ENCODE measurements at regions not wholly inside any gene's neighbourhood (a gene's known extent, or its start where the extent isn't known, plus 50 kb on each side); places are given as distances from the start of the nearest gene placed in this dataset.
"Not testable (repeated sequence)": the region's sequence is repeated elsewhere in the genome, so short reads cannot be mapped to it uniquely, and the experiment has no call there.

DNA sequence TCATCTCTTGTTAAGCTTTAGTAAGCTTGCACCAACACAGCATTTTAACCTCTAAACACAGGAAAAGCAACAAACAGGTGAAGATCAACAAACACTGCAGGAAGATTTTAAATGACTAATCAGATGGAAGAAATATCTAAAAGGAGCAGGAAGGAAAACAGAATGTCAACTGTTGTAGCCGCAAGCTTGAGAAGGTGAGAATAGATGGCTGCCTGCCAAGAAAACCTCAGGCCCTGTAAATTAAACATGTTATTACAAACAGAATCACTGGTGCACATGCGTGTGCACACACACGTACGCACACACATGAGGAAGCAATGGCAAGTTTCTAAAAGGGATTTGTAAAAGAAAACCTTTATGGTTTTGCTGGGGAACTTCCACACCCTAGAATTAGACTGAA, 257.8 kb upstream of the GALNT5 start:
- intact Hi-C loops (cut with DNase I, micrococcal nuclease) = no loop called here
- no peak for DNase-seq
- no peak for ATAC-seq

- DNase-seq (no peak), ATAC-seq (no peak)
- intact Hi-C loops (cut with DNase I, micrococcal nuclease) = no loop called here
These were observed 252.7 kb upstream of the GALNT5 start for GRCh38 chr2:157004789-157005188.

- no peak for DNase-seq
- intact Hi-C loops (cut with DNase I, micrococcal nuclease) = no loop called here
- ATAC-seq = no peak
These were observed 242.4 kb upstream of the GALNT5 start for GRCh38 chr2:157015015-157015575.

- DNase-seq; ATAC-seq; intact Hi-C loops (cut with DNase I, micrococcal nuclease): not testable (repeated sequence)
These were observed 234.2 kb upstream of the GALNT5 start for GRCh38 chr2:157023264-157023663.

- intact Hi-C loops (cut with DNase I, micrococcal nuclease) = no loop called here
- ATAC-seq (peak; percentile 41), DNase-seq (peak in 1 of 2 donors; percentile 7)
These were observed 233.4 kb upstream of the GALNT5 start for GRCh38 chr2:157024129-157024528.

DNA sequence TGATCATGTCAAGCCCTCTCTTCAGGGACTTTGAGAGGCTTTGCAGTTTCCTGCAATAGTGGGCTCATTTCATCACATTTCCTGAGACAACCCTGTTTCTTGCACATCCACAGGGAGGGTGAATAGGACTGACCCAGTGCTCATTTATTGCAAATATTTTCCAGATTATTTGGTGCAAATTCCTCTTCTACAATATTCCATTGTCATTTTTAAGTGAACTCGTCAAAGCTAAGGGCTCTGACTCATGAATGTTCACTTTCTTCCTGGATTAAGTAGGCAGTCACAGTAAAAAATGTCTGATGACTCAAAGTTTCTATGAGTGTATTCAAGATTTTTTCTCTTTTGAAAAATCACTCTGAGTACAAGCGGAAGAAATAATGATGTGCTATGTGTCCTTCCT, 225.5 kb upstream of the GALNT5 start:
- ATAC-seq (no peak), DNase-seq (no peak)
- intact Hi-C loops (cut with DNase I, micrococcal nuclease) = no loop called here

DNA sequence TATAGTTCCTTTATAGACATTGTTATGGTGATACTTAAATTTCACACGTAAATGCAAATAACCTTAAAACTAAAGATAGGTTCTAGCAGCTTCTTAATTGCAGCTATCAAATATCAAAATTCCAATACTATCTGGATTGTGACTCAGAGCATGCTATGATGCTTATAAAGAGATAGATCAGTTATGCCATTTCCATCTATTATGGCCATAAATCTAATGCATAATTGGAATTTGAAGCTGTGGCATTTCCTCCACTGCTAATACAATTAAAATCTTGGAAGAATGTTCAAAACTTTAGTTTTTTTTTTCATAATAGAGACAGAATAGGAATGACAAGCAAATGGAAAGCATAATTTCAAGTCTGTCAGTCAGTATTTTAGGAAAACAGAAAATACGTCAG, 220.8 kb upstream of the GALNT5 start:
- ATAC-seq (no peak), DNase-seq (no peak)
- intact Hi-C loops (cut with DNase I, micrococcal nuclease) = no loop called here

DNA sequence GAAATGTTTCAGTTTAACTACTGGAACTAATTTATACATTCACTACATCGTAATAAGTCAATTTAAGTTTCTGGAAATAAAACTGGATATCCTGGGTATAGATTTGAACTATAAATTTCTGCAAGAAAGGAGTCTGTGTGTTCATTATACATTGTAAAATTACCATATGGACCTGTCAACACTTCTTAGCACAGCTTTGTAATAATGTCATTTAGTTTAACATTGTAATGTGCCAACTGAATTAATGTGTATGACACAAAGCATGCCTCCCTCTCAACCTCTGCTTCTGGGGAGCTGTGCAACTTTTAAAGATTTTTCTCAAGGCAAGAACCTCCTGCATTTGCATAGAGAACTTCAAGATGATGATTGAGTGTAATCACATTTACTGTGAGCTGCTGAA, 213.7 kb upstream of the GALNT5 start:
- DNase-seq (no peak), ATAC-seq (no peak)
- intact Hi-C loops (cut with DNase I, micrococcal nuclease) = no loop called here

- intact Hi-C loops (cut with DNase I, micrococcal nuclease) = no loop called here
- no peak for DNase-seq
- no peak for ATAC-seq
These were observed 211.1 kb upstream of the GALNT5 start for GRCh38 chr2:157046396-157046795.

DNA sequence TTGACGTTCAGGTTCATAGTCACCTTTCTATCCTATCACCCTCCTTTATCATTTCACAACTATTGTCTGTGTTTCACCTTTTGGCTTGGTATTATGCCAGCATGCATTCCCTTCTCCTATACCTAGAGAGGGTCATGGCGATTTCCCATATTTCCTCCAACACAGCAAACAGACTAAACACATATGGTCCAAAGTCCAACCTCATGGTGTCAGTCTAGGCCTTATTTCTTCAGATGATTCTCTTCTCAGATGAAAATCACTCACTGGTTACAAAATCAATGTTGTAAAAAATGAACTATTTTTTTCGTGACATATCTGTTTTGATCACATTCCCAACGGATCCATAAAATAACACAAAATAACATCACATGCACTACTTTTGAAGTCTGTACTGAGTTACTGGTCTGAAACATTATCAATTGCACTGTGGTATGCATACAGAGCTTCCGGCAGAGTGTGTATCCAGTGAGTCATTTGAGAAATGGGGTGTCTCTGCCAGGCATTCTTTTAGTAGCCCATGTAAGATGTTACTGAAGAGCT, 204.8 kb upstream of the GALNT5 start:
- ATAC-seq = peak; percentile 63
- no peak for DNase-seq
- intact Hi-C loops (cut with DNase I, micrococcal nuclease) = no loop called here

GRCh38 chr2:157053876-157054275, 203.6 kb upstream of the GALNT5 start:
- ATAC-seq = no peak
- intact Hi-C loops (cut with DNase I, micrococcal nuclease) = no loop called here
- DNase-seq = no peak

- no peak for DNase-seq
- intact Hi-C loops (cut with DNase I, micrococcal nuclease) = no loop called here
- no peak for ATAC-seq
These were observed 201.8 kb upstream of the GALNT5 start for GRCh38 chr2:157055660-157056199.

DNA sequence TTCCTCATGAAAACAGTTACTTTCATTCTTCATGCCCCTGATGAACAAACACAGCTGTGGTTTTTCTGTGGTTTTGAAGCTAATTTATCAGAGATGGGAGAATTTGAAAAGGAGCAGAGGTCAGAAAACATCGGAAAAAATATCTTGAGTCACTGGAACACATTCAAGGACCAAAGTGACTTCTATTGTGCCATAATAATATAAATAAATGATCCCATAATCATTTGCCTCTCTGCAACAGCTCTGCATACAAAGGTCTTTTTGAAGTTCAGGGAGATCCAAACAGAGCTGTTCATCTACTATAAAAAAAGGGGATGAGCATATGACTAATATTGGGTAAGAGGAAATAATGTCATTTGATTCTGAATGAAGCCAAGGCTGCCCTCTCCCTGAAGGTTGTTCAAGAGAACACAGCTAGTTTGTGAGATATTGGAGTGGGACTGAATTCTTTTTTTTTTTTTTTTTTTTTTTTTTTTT, 201.3 kb upstream of the GALNT5 start:
- ATAC-seq = no peak
- intact Hi-C loops (cut with DNase I, micrococcal nuclease) = no loop called here
- no peak for DNase-seq

DNA sequence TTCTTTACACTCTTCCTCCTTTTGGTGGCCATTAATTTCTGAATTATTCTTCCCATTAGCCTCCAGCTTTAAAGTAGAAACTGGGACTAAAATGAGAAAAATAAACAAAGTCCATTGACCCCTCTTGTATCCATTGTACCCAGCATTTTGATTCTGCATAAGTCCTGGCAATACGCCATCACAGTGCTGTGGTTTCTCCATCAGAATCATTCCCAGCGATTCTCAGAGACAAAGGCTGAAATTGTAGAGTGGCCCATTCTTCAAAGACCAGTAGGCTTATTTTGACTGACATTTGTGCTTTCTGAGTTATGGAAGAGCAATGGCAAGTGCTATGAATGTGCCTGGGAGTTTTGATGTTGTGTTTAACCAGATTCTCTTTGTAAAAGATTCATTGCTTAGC, 199.3 kb upstream of the GALNT5 start:
- intact Hi-C loops (cut with DNase I, micrococcal nuclease) = no loop called here
- DNase-seq = no peak
- no peak for ATAC-seq

GRCh38 chr2:157059036-157059435, 198.5 kb upstream of the GALNT5 start:
- DNase-seq (no peak), ATAC-seq (no peak)
- intact Hi-C loops (cut with DNase I, micrococcal nuclease) = no loop called here

GRCh38 chr2:157061799-157062198, 195.7 kb upstream of the GALNT5 start:
- ATAC-seq = no peak
- intact Hi-C loops (cut with DNase I, micrococcal nuclease) = no loop called here

DNA sequence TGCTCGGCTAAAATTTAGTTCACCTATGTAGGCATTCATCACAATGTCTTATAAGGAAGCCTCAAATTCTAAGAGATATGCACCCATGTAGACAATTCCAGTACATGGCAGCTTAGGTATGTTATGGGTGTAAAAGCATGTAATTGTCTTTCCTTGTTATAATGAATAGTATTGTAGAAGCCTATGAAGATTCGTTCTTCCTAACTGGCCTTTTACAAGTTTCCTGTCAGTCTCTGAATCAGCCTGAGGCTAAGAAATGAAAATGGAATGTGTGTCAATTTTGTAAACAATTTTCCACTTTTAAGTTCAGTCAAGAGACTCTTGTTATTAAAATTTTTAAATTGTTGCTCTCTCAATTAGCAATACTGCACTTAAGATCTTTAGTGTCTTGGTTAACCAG, 189.9 kb upstream of the GALNT5 start:
- ATAC-seq (no peak), DNase-seq (no peak)
- intact Hi-C loops (cut with DNase I, micrococcal nuclease) = no loop called here

More at GRCh38 chr2:157061799-157062198, 195.7 kb upstream of the GALNT5 start:
- DNase-seq = no peak

DNA sequence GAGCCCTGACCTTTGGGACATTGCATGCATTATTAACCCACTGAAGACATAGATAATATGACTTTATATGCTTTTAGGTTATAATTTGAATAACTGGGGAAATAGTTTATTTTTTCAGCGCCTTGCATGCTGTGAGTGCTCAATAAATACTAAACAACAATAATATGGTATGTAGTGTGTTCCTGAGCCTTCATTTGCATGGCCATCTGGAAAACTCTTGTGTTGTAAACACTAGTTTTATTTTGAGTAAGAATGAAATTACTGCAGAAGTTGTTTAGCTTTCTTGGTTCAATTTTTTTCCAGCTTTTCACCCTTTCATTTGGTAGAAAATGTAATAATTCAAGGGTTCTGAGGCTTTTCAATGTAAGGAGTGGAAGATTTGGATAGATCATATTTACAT, 189.3 kb upstream of the GALNT5 start:
- DNase-seq (no peak), ATAC-seq (no peak)

DNA sequence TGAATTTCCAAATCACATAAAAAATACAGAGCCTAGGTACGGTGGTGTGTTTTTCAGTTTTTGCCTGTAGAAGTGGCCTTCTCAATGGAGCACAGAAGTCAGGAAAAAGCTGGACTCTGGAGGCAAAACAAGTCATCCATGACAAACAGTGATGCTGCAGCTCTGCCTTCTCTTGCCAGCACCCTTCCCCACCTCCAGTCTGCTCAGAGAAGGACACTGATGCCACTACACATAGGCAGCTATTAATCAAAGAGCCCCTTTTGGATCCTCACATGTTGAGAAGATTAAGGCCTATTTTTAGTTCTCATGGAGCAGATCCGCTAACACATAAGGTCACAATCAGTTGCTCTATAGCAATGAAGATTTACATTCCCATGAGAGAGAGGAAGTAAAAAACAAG, 181.6 kb upstream of the GALNT5 start:
- intact Hi-C loops (cut with DNase I, micrococcal nuclease) = no loop called here
- ATAC-seq (no peak), DNase-seq (no peak)

More for the DNA sequence above, 189.3 kb upstream of the GALNT5 start:
- intact Hi-C loops (cut with DNase I, micrococcal nuclease) = no loop called here

DNA sequence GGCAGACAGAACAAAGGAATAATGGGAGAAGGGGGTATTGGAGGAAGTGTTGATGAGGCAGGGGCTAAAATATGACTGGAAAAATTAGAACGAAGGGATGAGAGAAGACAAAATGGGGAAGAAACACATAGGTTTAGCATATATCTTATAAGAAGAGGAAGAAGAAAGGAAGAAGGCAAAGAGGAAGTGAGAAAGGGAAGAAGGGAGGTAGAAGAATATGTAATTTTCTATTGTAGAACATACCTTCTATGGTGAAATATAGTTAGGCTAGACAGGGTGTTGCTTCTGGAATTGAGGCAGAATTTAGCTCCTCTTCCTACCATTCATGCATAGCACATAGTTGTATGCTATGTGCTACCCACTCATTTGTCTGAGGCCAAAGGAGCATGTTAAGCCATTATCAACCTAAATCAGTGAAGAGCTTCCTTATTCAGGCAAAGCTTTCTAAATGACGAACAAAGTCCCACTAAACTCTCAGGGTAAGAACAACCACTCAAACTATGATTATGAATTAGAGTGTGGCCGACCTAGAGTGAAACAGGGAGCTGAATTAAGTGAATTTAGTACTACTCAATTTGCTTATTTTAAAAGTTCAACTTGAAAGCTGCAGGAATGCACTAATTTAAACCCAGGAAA, 180.9 kb upstream of the GALNT5 start:
- DNase-seq (no peak), ATAC-seq (no peak)
- intact Hi-C loops (cut with DNase I, micrococcal nuclease) = no loop called here
